Keratinocyte (primary cell): ENCODE measurements at regions not wholly inside any gene's neighbourhood (a gene's known extent, or its start where the extent isn't known, plus 50 kb on each side); places are given as distances from the start of the nearest gene placed in this dataset.

ENCODE experiments used
- DNase-seq: peaks from one replicate; pipeline ENCODE4 v3.0.0-alpha.2; 2011; ENCODE audit warnings: low read depth, missing footprints, low spot score
- FAIRE-seq: peaks from 2 replicates; lab custom pipeline; 2011; peaks lifted over from hg19 to GRCh38; lab: Jason Lieb, UNC
- H2AFZ ChIP-seq: 2 replicates; pipeline ENCODE4 v1.6.0; 2012; ENCODE audit warnings: low read length, control low read depth, inconsistent platforms; ENCODE audit not compliant: control insufficient read depth
- H3K27ac ChIP-seq: 2 replicates; pipeline ENCODE4 v1.5.1; 2011; ENCODE audit warnings: low read length; ENCODE audit not compliant: control insufficient read depth, insufficient read depth
- H3K27me3 ChIP-seq: 3 replicates; pipeline ENCODE4 v1.6.0; 2011; ENCODE audit warnings: low read length; ENCODE audit not compliant: control insufficient read depth, insufficient read depth; ENCODE audit errors: extremely low read depth
- H3K36me3 ChIP-seq, 2 experiments: 2 replicates in 1 of 2; 3 replicates in 1 of 2; pipeline ENCODE4 v1.5.1; 2011; ENCODE audit warnings: low read length in 2 of 2, mild to moderate bottlenecking in 1 of 2; ENCODE audit not compliant: control insufficient read depth in 2 of 2, insufficient read depth in 2 of 2; ENCODE audit errors: extremely low read depth in 1 of 2
- H3K4me1 ChIP-seq: 3 replicates; pipeline ENCODE4 v1.5.1; 2011; ENCODE audit warnings: low read length; ENCODE audit not compliant: control insufficient read depth, insufficient read depth; ENCODE audit errors: extremely low read depth
- H3K4me2 ChIP-seq: 3 replicates; pipeline ENCODE4 v1.6.0; 2011; ENCODE audit warnings: low read depth, low read length; ENCODE audit not compliant: control insufficient read depth, insufficient read depth; ENCODE audit errors: extremely low read depth
- H3K4me3 ChIP-seq, 3 experiments: fragments of 200-600 bp in 1 of 3; sonication (generic) in 1 of 3; 2 replicates in 2 of 3; 3 replicates in 1 of 3; pipeline ENCODE4 v1.5.1; 2011 to 2016; ENCODE audit warnings: low read length in 3 of 3, mild to moderate bottlenecking in 3 of 3, control low read depth in 2 of 3, inconsistent platforms in 1 of 3, low read depth in 1 of 3, mixed read lengths in 1 of 3, mixed run types in 1 of 3, moderate library complexity in 1 of 3; ENCODE audit not compliant: control insufficient read depth in 2 of 3, insufficient read depth in 2 of 3; ENCODE audit errors: extremely low read depth in 1 of 3
- H3K79me2 ChIP-seq: 2 replicates; pipeline ENCODE4 v1.6.0; 2012; ENCODE audit warnings: low read length; ENCODE audit not compliant: control insufficient read depth, insufficient read depth
- H3K9ac ChIP-seq: 3 replicates; pipeline ENCODE4 v1.6.0; 2011; ENCODE audit warnings: low read length; ENCODE audit not compliant: control insufficient read depth, insufficient read depth; ENCODE audit errors: extremely low read depth
- H3K9me1 ChIP-seq: 3 replicates; pipeline ENCODE4 v1.6.0; 2011; ENCODE audit warnings: low read length; ENCODE audit not compliant: control insufficient read depth, insufficient read depth; ENCODE audit errors: extremely low read depth
- H3K9me3 ChIP-seq: 2 replicates; pipeline ENCODE4 v1.5.1; 2012; ENCODE audit warnings: low read depth, low read length; ENCODE audit not compliant: control insufficient read depth
- H4K20me1 ChIP-seq: 3 replicates; pipeline ENCODE4 v1.6.0; 2011; ENCODE audit warnings: low read length; ENCODE audit not compliant: control insufficient read depth, insufficient read depth; ENCODE audit errors: extremely low read depth
- CTCF ChIP-seq, 3 experiments: IDR thresholded peaks in 1 of 3; conservative IDR thresholded peaks in 1 of 3; optimal IDR thresholded peaks in 1 of 3; 2 replicates in 2 of 3; 3 replicates in 1 of 3; pipeline versions ENCODE3 to v1.5.1; 2011; ENCODE audit warnings: low read length in 3 of 3, mild to moderate bottlenecking in 3 of 3, moderate library complexity in 2 of 3, control low read depth in 1 of 3, inconsistent platforms in 1 of 3; ENCODE audit not compliant: insufficient read depth in 2 of 3; ENCODE audit errors: extremely low read depth in 1 of 3
- EZH2 ChIP-seq: IDR thresholded peaks from one replicate; pipeline ENCODE4 v1.6.1; 2012; ENCODE audit warnings: inconsistent platforms, mild to moderate bottlenecking, low read length, moderate library complexity
- dilution Hi-C: fragments of 300-500 bp; cut with MboI; formaldehyde crosslinking; loops from one replicate; pipeline ENCODE4 v1.7.0; 2020; ENCODE audit warnings: low sequenced_read_pairs; ENCODE audit not compliant: extremely low pct_ligation_motif_present

DNA sequence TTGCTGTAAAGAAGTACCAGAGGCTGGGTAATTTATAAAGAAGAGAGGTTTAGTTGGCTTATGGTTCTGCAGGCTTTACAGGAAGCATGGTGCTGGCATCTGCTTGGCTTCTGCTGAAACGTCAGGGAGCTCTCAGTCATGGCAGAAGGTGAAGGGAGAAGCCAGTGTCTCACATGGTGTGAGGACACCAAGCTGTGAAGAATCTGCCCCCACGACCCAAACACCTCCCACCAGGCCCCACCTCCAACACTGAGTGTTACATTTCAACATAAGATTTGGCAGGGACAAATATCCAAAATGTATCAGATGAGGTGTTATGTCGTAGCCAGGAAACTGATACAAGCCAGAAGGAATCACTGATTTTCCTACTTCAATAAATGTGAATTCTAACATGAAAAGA is 136.5 kb downstream of the CYSLTR2 start:
- Histone ChIP-seq H3K4me1 (peaks cover 10% of the 10 kb centered on the region), H3K9me3 (no peaks in the 10 kb centered on the region), H3K79me2 (no peaks in the 10 kb centered on the region), H3K27ac (no peak overlapping the region), H4K20me1 (no peaks in the 10 kb centered on the region), H3K27me3 (no peaks in the 10 kb centered on the region), H3K4me3 (no peak overlapping the region), H3K4me2 (no peak overlapping the region), H2AFZ (no peak overlapping the region), H3K36me3 (no peaks in the 10 kb centered on the region), H3K9ac (no peak overlapping the region), H3K9me1 (no peaks in the 10 kb centered on the region)
- DNase-seq (no peak), FAIRE-seq (no peak)
- no peak for TF ChIP-seq CTCF (optimal IDR thresholded peaks at IDR 0.05 in 1 of 3, IDR thresholded peaks at IDR 0.05 in 1 of 3, conservative IDR thresholded peaks at IDR 0.05 in 1 of 3; ENCODE audit: extremely low read depth in 1 of 3, insufficient read depth in 2 of 3, low read length in 3 of 3)
- TF ChIP-seq EZH2 = no peak
- dilution Hi-C loops = no loop called here

- Histone ChIP-seq H3K4me2 (no peak overlapping the region), H3K27ac (no peak overlapping the region), H3K27me3 (no peaks in the 10 kb centered on the region), H3K79me2 (no peaks in the 10 kb centered on the region), H3K4me3 (no peak overlapping the region), H2AFZ (no peak overlapping the region), H4K20me1 (no peaks in the 10 kb centered on the region), H3K9me3 (no peaks in the 10 kb centered on the region), H3K4me1 (peaks cover 10% of the 10 kb centered on the region), H3K9me1 (no peaks in the 10 kb centered on the region), H3K36me3 (no peaks in the 10 kb centered on the region), H3K9ac (no peak overlapping the region)
- DNase-seq (no peak), FAIRE-seq (no peak)
- dilution Hi-C loops = no loop called here
- TF ChIP-seq EZH2 (no peak), CTCF (optimal IDR thresholded peaks at IDR 0.05 in 1 of 3, IDR thresholded peaks at IDR 0.05 in 1 of 3, conservative IDR thresholded peaks at IDR 0.05 in 1 of 3; ENCODE audit: extremely low read depth in 1 of 3, insufficient read depth in 2 of 3, low read length in 3 of 3) (no peak)
Observed at GRCh38 chr13:48790966-48791365, 137.2 kb downstream of the CYSLTR2 start.
